GM06990 (cell line): ENCODE measurements at regions not wholly inside any gene's neighbourhood (a gene's known extent, or its start where the extent isn't known, plus 50 kb on each side); places are given as distances from the start of the nearest gene placed in this dataset.

Experiments
- DNase-seq: peaks from one replicate; pipeline ENCODE4 v3.0.0-alpha.2; 2011; ENCODE audit not compliant: insufficient read length; ENCODE audit errors: extremely low read depth
- H3K27me3 ChIP-seq: replicated peaks from 2 replicates; pipeline ENCODE4 v1.6.0; 2011; ENCODE audit warnings: low read length; ENCODE audit not compliant: control insufficient read depth, insufficient read depth
- H3K36me3 ChIP-seq: 2 replicates; pipeline ENCODE4 v1.5.1; 2011; ENCODE audit warnings: low read length; ENCODE audit not compliant: control insufficient read depth, insufficient read depth
- H3K4me3 ChIP-seq: replicated peaks from 2 replicates; pipeline ENCODE4 v1.5.1; 2011; ENCODE audit warnings: low read depth, mild to moderate bottlenecking, control low read depth, low read length
- TF ChIP-seq, protein P1 (sequence below): IDR thresholded peaks from 2 replicates; pipeline ENCODE4 v1.5.1; 2011; ENCODE audit warnings: low read length, control low read depth, mild to moderate bottlenecking, inconsistent platforms; ENCODE audit not compliant: insufficient read depth, poor library complexity, severe bottlenecking

- H3K27me3 ChIP-seq: no peaks in the 10 kb centered on the region
- H3K4me3 ChIP-seq: no peak overlapping the region
- TF ChIP-seq, protein P1, sequence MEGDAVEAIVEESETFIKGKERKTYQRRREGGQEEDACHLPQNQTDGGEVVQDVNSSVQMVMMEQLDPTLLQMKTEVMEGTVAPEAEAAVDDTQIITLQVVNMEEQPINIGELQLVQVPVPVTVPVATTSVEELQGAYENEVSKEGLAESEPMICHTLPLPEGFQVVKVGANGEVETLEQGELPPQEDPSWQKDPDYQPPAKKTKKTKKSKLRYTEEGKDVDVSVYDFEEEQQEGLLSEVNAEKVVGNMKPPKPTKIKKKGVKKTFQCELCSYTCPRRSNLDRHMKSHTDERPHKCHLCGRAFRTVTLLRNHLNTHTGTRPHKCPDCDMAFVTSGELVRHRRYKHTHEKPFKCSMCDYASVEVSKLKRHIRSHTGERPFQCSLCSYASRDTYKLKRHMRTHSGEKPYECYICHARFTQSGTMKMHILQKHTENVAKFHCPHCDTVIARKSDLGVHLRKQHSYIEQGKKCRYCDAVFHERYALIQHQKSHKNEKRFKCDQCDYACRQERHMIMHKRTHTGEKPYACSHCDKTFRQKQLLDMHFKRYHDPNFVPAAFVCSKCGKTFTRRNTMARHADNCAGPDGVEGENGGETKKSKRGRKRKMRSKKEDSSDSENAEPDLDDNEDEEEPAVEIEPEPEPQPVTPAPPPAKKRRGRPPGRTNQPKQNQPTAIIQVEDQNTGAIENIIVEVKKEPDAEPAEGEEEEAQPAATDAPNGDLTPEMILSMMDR: no peak
- no peak for DNase-seq
- H3K36me3 ChIP-seq: no peaks in the 10 kb centered on the region
Measured at GRCh38 chr3:5613599-5613998, 426.1 kb downstream of the EDEM1 start.

DNA sequence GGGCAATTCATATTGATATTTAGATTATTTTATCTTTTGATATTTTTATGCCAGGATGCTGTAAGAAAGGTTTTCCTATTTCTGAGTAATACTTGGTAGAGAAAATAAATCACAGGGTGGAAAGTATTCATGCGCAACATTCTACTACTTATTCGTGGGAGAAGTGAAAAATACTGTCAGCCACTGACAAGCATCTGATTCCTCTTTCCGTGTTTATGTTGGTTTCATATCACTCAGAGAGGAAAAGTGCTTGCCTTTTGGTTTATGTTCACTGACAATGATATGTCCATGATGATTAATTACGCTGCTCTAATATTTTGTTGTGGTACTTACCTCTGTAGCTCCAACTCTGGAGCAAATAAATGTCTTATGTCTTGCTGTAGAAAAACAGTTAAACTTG, 429.4 kb downstream of the EDEM1 start:
- Histone ChIP-seq H3K4me3 (no peak overlapping the region), H3K27me3 (no peaks in the 10 kb centered on the region), H3K36me3 (no peaks in the 10 kb centered on the region)
- DNase-seq: no peak
- TF ChIP-seq, protein P1: no peak

DNA sequence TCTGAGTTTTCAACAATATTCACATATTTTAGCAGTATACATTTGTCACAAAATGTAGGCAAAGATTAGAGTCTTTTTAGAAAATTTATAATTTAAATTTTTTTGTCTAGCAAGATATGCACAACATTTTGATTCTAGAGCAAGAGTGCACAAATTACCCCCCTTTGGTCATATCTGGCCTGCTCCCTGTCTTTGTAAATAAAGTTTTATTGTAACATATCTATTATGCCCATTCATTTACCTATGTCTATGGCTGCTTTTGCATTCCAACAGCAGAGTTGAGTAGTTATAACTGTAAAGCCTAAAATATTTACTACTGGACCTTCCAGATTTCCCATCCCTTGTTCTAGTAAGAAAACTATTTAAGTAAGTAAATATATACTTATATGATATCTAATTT, 430.7 kb downstream of the EDEM1 start:
- DNase-seq: no peak
- no peak overlapping the region for H3K4me3 ChIP-seq
- TF ChIP-seq, protein P1: no peak
- no peaks in the 10 kb centered on the region for H3K36me3 ChIP-seq
- no peaks in the 10 kb centered on the region for H3K27me3 ChIP-seq

- TF ChIP-seq, protein P1: no peak
- DNase-seq: no peak
- no peak overlapping the region for H3K4me3 ChIP-seq
- H3K27me3 ChIP-seq: no peaks in the 10 kb centered on the region
- H3K36me3 ChIP-seq: no peaks in the 10 kb centered on the region
Measured at GRCh38 chr3:5630406-5630805, 442.9 kb downstream of the EDEM1 start.

GRCh38 chr3:5633960-5634359, 446.5 kb downstream of the EDEM1 start:
- no peaks in the 10 kb centered on the region for H3K27me3 ChIP-seq
- DNase-seq: no peak
- no peak overlapping the region for H3K4me3 ChIP-seq
- TF ChIP-seq, protein P1: no peak
- H3K36me3 ChIP-seq: no peaks in the 10 kb centered on the region

DNA sequence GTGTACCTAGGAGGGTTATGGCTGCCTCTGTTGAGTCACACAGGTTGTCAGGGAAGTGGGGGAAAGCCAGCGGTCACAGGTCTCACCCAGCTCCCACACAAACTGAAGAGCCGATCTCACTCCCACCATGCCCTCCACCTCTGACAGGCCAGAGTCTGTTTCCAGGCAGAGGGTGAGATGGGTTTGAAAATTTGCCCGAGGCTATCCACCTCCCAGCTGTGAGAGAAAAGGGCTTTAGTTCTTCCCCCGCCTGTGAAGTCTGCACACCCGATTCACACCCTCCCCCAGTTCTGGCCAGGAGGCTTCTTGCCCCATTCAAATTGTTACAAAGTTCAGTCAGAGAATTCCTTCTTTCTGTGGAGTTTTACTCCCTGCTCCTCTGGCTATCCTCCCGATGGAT, 446.9 kb downstream of the EDEM1 start:
- Histone ChIP-seq H3K27me3 (no peaks in the 10 kb centered on the region), H3K36me3 (no peaks in the 10 kb centered on the region), H3K4me3 (no peak overlapping the region)
- TF ChIP-seq, protein P1: no peak
- DNase-seq: no peak
